ENCODE measurements at regions not wholly inside any gene's neighbourhood (a gene's known extent, or its start where the extent isn't known, plus 50 kb on each side); places are given as distances from the start of the nearest gene placed in this dataset.
"Not testable (repeated sequence)": the region's sequence is repeated elsewhere in the genome, so short reads cannot be mapped to it uniquely, and the experiment has no call there.

DNA sequence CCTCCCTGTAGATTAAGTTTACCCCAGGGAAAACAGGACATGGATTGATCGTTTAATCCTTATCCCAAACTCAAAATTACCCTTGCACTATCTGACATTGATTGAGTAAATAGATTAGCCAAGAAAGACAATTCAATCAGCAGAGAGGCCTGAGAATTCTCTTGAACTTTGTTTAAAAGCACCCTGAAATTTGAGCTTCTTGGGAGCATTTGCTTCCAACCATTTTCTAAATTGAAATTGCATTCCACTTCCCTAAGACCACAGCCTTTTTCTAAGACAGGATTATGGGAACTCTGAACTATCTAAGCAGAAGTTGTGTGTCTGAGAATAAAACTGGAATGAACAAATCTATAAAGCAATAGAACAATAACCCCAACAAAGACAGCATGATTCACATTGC lies 76.6 kb upstream of the TNRC6A start:
- no peak for TF ChIP-seq CTCF (IDR thresholded peaks at IDR 0.05; ENCODE audit: partially characterized antibody, unreplicated experiment)

DNA sequence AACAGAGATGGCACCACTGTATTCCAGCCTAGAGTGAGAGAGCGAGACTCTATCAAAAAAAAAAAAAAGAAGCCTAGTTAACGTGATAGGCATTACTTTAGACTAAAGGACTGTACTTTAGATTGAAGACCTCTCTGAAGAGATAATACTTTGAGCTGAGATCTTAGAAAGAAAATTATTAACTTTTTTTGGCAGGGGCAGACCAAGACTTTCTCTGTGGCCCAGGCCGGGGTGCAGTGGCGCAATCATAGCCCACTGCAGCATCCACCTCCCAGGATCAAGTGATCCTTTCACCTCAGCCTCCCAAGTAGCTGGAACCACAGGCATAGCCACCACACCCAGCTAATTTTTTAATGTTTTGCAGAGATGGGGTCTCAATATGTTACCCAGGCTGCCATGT lies 75.7 kb upstream of the TNRC6A start:
- Mint-ChIP-seq H3K4me1 (ENCODE audit: low read depth, unreplicated experiment) (no peaks in the 10 kb centered on the region), H3K36me3 (ENCODE audit: unreplicated experiment) (no peaks in the 10 kb centered on the region), H3K4me3 (ENCODE audit: unreplicated experiment) (no peak overlapping the region), H3K27me3 (ENCODE audit: unreplicated experiment) (peaks cover 4% of the 10 kb centered on the region), H3K9me3 (ENCODE audit: unreplicated experiment) (no peaks in the 10 kb centered on the region), H3K27ac (ENCODE audit: unreplicated experiment) (no peak overlapping the region)
- no peak for TF ChIP-seq CTCF (IDR thresholded peaks at IDR 0.05; ENCODE audit: partially characterized antibody, unreplicated experiment)
- no peak for DNase-seq

More for the DNA sequence above, 76.6 kb upstream of the TNRC6A start:
- Mint-ChIP-seq H3K27ac (ENCODE audit: unreplicated experiment) (no peak overlapping the region), H3K4me3 (ENCODE audit: unreplicated experiment) (no peak overlapping the region), H3K36me3 (ENCODE audit: unreplicated experiment) (no peaks in the 10 kb centered on the region), H3K9me3 (ENCODE audit: unreplicated experiment) (no peaks in the 10 kb centered on the region), H3K4me1 (ENCODE audit: low read depth, unreplicated experiment) (no peaks in the 10 kb centered on the region), H3K27me3 (ENCODE audit: unreplicated experiment) (peaks cover 4% of the 10 kb centered on the region)
- no peak for DNase-seq

- not testable (repeated sequence) for H3K4me1 Mint-ChIP-seq (ENCODE audit: low read depth, unreplicated experiment); H3K9me3 Mint-ChIP-seq (ENCODE audit: unreplicated experiment); H3K4me3 Mint-ChIP-seq (ENCODE audit: unreplicated experiment); DNase-seq; H3K27me3 Mint-ChIP-seq (ENCODE audit: unreplicated experiment); H3K27ac Mint-ChIP-seq (ENCODE audit: unreplicated experiment); H3K36me3 Mint-ChIP-seq (ENCODE audit: unreplicated experiment)
Observed at GRCh38 chr16:24665942-24666341, 63.5 kb upstream of the TNRC6A start.

GRCh38 chr16:24667244-24667764 lies 62.1 kb upstream of the TNRC6A start:
- no peak for TF ChIP-seq CTCF (IDR thresholded peaks at IDR 0.05; ENCODE audit: partially characterized antibody, unreplicated experiment)
- no peaks in the 10 kb centered on the region for H3K36me3 Mint-ChIP-seq (ENCODE audit: unreplicated experiment)
- H3K27ac Mint-ChIP-seq (ENCODE audit: unreplicated experiment), result no peak overlapping the region
- H3K9me3 Mint-ChIP-seq (ENCODE audit: unreplicated experiment), result peaks cover 6% of the 10 kb centered on the region
- peaks cover 7% of the 10 kb centered on the region for H3K27me3 Mint-ChIP-seq (ENCODE audit: unreplicated experiment)
- peaks cover 9% of the 10 kb centered on the region for H3K4me1 Mint-ChIP-seq (ENCODE audit: low read depth, unreplicated experiment)
- H3K4me3 Mint-ChIP-seq (ENCODE audit: unreplicated experiment), result no peak overlapping the region
- DNase-seq, result no peak

DNA sequence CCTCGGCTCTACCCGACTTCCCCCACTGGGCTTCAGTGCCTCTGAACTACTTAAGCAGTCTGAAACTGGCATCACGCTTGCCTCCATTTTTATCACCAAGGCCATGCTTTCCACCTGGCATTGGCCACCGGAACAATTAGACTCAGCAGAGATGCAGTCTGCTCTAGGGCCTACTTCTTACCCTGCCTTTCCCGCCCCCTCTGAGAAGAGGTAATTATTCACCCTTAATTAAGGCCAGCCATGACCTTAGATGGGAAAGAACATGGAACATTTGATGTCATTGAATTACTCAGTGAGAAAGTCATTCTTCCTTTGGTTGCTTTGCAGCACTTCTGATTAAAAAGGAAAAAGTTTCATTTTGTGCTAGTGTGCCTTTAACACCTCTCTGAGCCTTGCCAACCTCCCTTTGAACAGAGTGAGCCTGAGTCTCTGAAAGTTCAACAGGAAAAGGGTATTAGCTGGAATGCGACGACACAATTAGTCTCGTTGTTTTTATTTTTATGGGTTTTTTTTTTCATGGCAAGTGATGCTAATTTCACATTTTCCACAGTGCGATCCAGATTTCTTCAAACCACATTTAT lies 60.9 kb upstream of the TNRC6A start:
- no peaks in the 10 kb centered on the region for H3K36me3 Mint-ChIP-seq (ENCODE audit: unreplicated experiment)
- peaks cover 7% of the 10 kb centered on the region for H3K27me3 Mint-ChIP-seq (ENCODE audit: unreplicated experiment)
- peaks cover 2% of the 10 kb centered on the region for H3K9me3 Mint-ChIP-seq (ENCODE audit: unreplicated experiment)
- no peak overlapping the region for H3K4me3 Mint-ChIP-seq (ENCODE audit: unreplicated experiment)
- H3K27ac Mint-ChIP-seq (ENCODE audit: unreplicated experiment), result no peak overlapping the region
- H3K4me1 Mint-ChIP-seq (ENCODE audit: low read depth, unreplicated experiment), result peaks cover 9% of the 10 kb centered on the region
- TF ChIP-seq CTCF (IDR thresholded peaks at IDR 0.05; ENCODE audit: partially characterized antibody, unreplicated experiment), result no peak
- DNase-seq, result no peak

Measured in glutamatergic neuron (in vitro differentiated cells).